Trophoblast cell (in vitro differentiated cells and primary cell): ENCODE measurements at regions not wholly inside any gene's neighbourhood (a gene's known extent, or its start where the extent isn't known, plus 50 kb on each side); places are given as distances from the start of the nearest gene placed in this dataset.

ENCODE experiments used
- DNase-seq, 2 donors: peaks; one replicate each; pipeline ENCODE4 v3.0.0-alpha.2; 2016
- H2AFZ ChIP-seq: 2 replicates; pipeline ENCODE4 v1.6.1; 2013; ENCODE audit warnings: low read length, moderate library complexity, mild to moderate bottlenecking; ENCODE audit not compliant: insufficient read depth, poor library complexity
- H2AK5ac ChIP-seq: 2 replicates; pipeline ENCODE4 v1.6.1; 2013; ENCODE audit warnings: mild to moderate bottlenecking, low read length
- H2BK120ac ChIP-seq: 2 replicates; pipeline ENCODE4 v1.6.1; 2013; ENCODE audit warnings: low read length, mild to moderate bottlenecking, moderate library complexity; ENCODE audit not compliant: insufficient read depth, poor library complexity
- H2BK12ac ChIP-seq: 2 replicates; pipeline ENCODE4 v1.6.1; 2013; ENCODE audit warnings: mild to moderate bottlenecking, low read length, moderate library complexity
- H2BK5ac ChIP-seq: 2 replicates; pipeline ENCODE4 v1.6.1; 2013; ENCODE audit warnings: low read length, low read depth, moderate library complexity, mild to moderate bottlenecking; ENCODE audit not compliant: poor library complexity
- H3K14ac ChIP-seq: 2 replicates; pipeline ENCODE4 v1.6.1; 2013; ENCODE audit warnings: mild to moderate bottlenecking, low read length
- H3K18ac ChIP-seq: 2 replicates; pipeline ENCODE4 v1.6.1; 2013; ENCODE audit warnings: mild to moderate bottlenecking, low read length
- H3K23ac ChIP-seq: 2 replicates; pipeline ENCODE4 v1.6.1; 2013; ENCODE audit warnings: low read length
- H3K27ac ChIP-seq: 2 replicates; pipeline ENCODE4 v1.5.1; 2013; ENCODE audit warnings: low read depth, mild to moderate bottlenecking, inconsistent platforms, low read length, moderate library complexity
- H3K27me3 ChIP-seq: 2 replicates; pipeline ENCODE4 v1.6.1; 2013; ENCODE audit warnings: inconsistent platforms, mild to moderate bottlenecking, low read length, moderate library complexity; ENCODE audit not compliant: insufficient read depth
- H3K36me3 ChIP-seq, 2 experiments: 1 replicate in 1 of 2; 2 replicates in 1 of 2; pipeline ENCODE4 v1.6.1; 2013; ENCODE audit warnings: low read length in 2 of 2, mild to moderate bottlenecking in 2 of 2, moderate library complexity in 1 of 2; ENCODE audit not compliant: insufficient read depth in 2 of 2, control insufficient read depth in 1 of 2
- H3K4ac ChIP-seq: 2 replicates; pipeline ENCODE4 v1.6.1; 2013; ENCODE audit warnings: low read depth, mild to moderate bottlenecking, low read length, moderate library complexity
- H3K4me1 ChIP-seq, 2 experiments: 1 replicate in 1 of 2; 2 replicates in 1 of 2; pipeline ENCODE4 v1.6.1; 2013; ENCODE audit warnings: low read length in 2 of 2, mild to moderate bottlenecking in 2 of 2, moderate library complexity in 1 of 2; ENCODE audit not compliant: insufficient read depth in 2 of 2, control insufficient read depth in 1 of 2
- H3K4me2 ChIP-seq: 2 replicates; pipeline ENCODE4 v1.6.1; 2013; ENCODE audit warnings: inconsistent platforms, mild to moderate bottlenecking, low read length, moderate library complexity
- H3K4me3 ChIP-seq: 2 replicates; pipeline ENCODE4 v1.5.1; 2013; ENCODE audit warnings: mild to moderate bottlenecking, low read depth, low read length, inconsistent platforms
- H3K79me1 ChIP-seq: one replicate; pipeline ENCODE4 v1.6.1; 2013; ENCODE audit warnings: low read length
- H3K79me2 ChIP-seq: 2 replicates; pipeline ENCODE4 v1.6.1; 2013; ENCODE audit warnings: low read length, mild to moderate bottlenecking; ENCODE audit not compliant: control insufficient read depth, insufficient read depth, poor library complexity
- H3K9ac ChIP-seq: 2 replicates; pipeline ENCODE4 v1.6.1; 2013; ENCODE audit warnings: mild to moderate bottlenecking, low read length
- H3K9me3 ChIP-seq: 2 replicates; pipeline ENCODE4 v1.6.1; 2013; ENCODE audit warnings: low read depth, mild to moderate bottlenecking, control low read depth, inconsistent platforms, low read length; ENCODE audit not compliant: insufficient read depth
- H4K12ac ChIP-seq: 2 replicates; pipeline ENCODE4 v1.6.1; 2013; ENCODE audit warnings: low read depth, mild to moderate bottlenecking, low read length, moderate library complexity
- H4K8ac ChIP-seq: 2 replicates; pipeline ENCODE4 v1.6.1; 2013; ENCODE audit warnings: low read depth, mild to moderate bottlenecking, low read length, moderate library complexity
- H4K91ac ChIP-seq: one replicate; pipeline ENCODE4 v1.6.1; 2013; ENCODE audit warnings: low read depth, mild to moderate bottlenecking, low read length, moderate library complexity
- whole genome bisulfite sequencing: extraction: QIAGEN DNeasy Blood & Tissue Kit; methylation state at CpG from one replicate; pipeline ENCODE4 v1.1.7; 2013; ENCODE audit warnings: missing lambda C conversion rate; ENCODE audit not compliant: insufficient read length, insufficient coverage; ENCODE audit errors: extremely low coverage; 5-methylcytosine and 5-hydroxymethylcytosine counted together

GRCh38 chr15:36358094-36358493 is 221.3 kb upstream of the CDIN1 start:
- no peak overlapping the region for H3K4ac ChIP-seq
- no peak overlapping the region for H3K27ac ChIP-seq
- H3K27me3 ChIP-seq, result no peaks in the 10 kb centered on the region
- no peak overlapping the region for H4K91ac ChIP-seq
- DNase-seq, result no peak
- H4K12ac ChIP-seq, result no peak overlapping the region
- H2AFZ ChIP-seq, result no peak overlapping the region
- no peak overlapping the region for H2BK12ac ChIP-seq
- H3K79me1 ChIP-seq, result peaks cover 5% of the 10 kb centered on the region
- H3K4me2 ChIP-seq, result no peak overlapping the region
- H3K79me2 ChIP-seq, result no peaks in the 10 kb centered on the region
- H3K4me3 ChIP-seq, result no peak overlapping the region
- no peak overlapping the region for H3K18ac ChIP-seq
- H3K9ac ChIP-seq, result no peak overlapping the region
- no peak overlapping the region for H3K14ac ChIP-seq
- no peak overlapping the region for H4K8ac ChIP-seq
- no CpG with 5 or more reads among the region's 2 CpGs for WGBS
- H2BK120ac ChIP-seq, result no peak overlapping the region
- no peak overlapping the region for H3K23ac ChIP-seq
- H2AK5ac ChIP-seq, result no peak overlapping the region
- H3K36me3 ChIP-seq, result no peaks in the 10 kb centered on the region
- no peak overlapping the region for H2BK5ac ChIP-seq
- H3K9me3 ChIP-seq, result no peaks in the 10 kb centered on the region
- peaks cover 0 to 2% of the 10 kb centered on the region in 2 experiments for H3K4me1 ChIP-seq

- Histone ChIP-seq H3K9ac (no peak overlapping the region), H2BK120ac (no peak overlapping the region), H3K27ac (no peak overlapping the region), H2AFZ (no peak overlapping the region), H3K18ac (no peak overlapping the region), H2BK5ac (no peak overlapping the region), H4K91ac (no peak overlapping the region), H2AK5ac (no peak overlapping the region), H3K4ac (no peak overlapping the region), H4K12ac (no peak overlapping the region), H3K79me1 (peaks cover 5% of the 10 kb centered on the region), H3K14ac (no peak overlapping the region), H3K79me2 (no peaks in the 10 kb centered on the region), H3K4me2 (no peak overlapping the region), H3K36me3 (no peaks in the 10 kb centered on the region), H3K27me3 (no peaks in the 10 kb centered on the region), H3K4me1 (peaks cover 0 to 2% of the 10 kb centered on the region in 2 experiments), H3K4me3 (no peak overlapping the region), H3K9me3 (no peaks in the 10 kb centered on the region), H4K8ac (no peak overlapping the region), H2BK12ac (no peak overlapping the region), H3K23ac (no peak overlapping the region)
- WGBS, result no CpG with 5 or more reads among the region's 2 CpGs
- no peak for DNase-seq
These were observed 220.9 kb upstream of the CDIN1 start for GRCh38 chr15:36358523-36358922.

GRCh38 chr15:36359286-36359685 is 220.1 kb upstream of the CDIN1 start:
- Histone ChIP-seq H2AK5ac (no peak overlapping the region), H4K91ac (no peak overlapping the region), H4K12ac (no peak overlapping the region), H3K79me2 (no peaks in the 10 kb centered on the region), H3K36me3 (no peaks in the 10 kb centered on the region), H3K79me1 (peaks cover 5% of the 10 kb centered on the region), H3K23ac (no peak overlapping the region), H3K4me3 (no peak overlapping the region), H3K4me2 (no peak overlapping the region), H2BK5ac (no peak overlapping the region), H3K9me3 (no peaks in the 10 kb centered on the region), H2AFZ (no peak overlapping the region), H3K18ac (no peak overlapping the region), H3K14ac (no peak overlapping the region), H3K4me1 (peaks cover 0 to 2% of the 10 kb centered on the region in 2 experiments), H3K27ac (no peak overlapping the region), H2BK120ac (no peak overlapping the region), H3K9ac (no peak overlapping the region), H2BK12ac (no peak overlapping the region), H3K4ac (no peak overlapping the region), H4K8ac (no peak overlapping the region), H3K27me3 (no peaks in the 10 kb centered on the region)
- no peak for DNase-seq
- no CpG with 5 or more reads among the region's 4 CpGs for WGBS

- Histone ChIP-seq H4K12ac (no peak overlapping the region), H3K4me1 (peaks cover 0 to 2% of the 10 kb centered on the region in 2 experiments), H2AFZ (no peak overlapping the region), H2BK5ac (no peak overlapping the region), H3K18ac (no peak overlapping the region), H3K79me1 (peaks cover 5% of the 10 kb centered on the region), H2BK120ac (peak overlapping the region; percentile 57), H3K36me3 (no peaks in the 10 kb centered on the region), H2AK5ac (no peak overlapping the region), H3K14ac (no peak overlapping the region), H3K4me2 (no peak overlapping the region), H3K4me3 (no peak overlapping the region), H3K27me3 (no peaks in the 10 kb centered on the region), H3K27ac (no peak overlapping the region), H4K8ac (no peak overlapping the region), H3K4ac (no peak overlapping the region), H3K79me2 (no peaks in the 10 kb centered on the region), H3K23ac (no peak overlapping the region), H3K9ac (no peak overlapping the region), H4K91ac (no peak overlapping the region), H2BK12ac (no peak overlapping the region), H3K9me3 (no peaks in the 10 kb centered on the region)
- DNase-seq, result no peak
- WGBS, result no CpG with 5 or more reads among the region's 5 CpGs
These were observed 218.0 kb upstream of the CDIN1 start for GRCh38 chr15:36361351-36361870.
